ENCODE measurements at regions not wholly inside any gene's neighbourhood (a gene's known extent, or its start where the extent isn't known, plus 50 kb on each side); places are given as distances from the start of the nearest gene placed in this dataset.
"Not testable (repeated sequence)": the region's sequence is repeated elsewhere in the genome, so short reads cannot be mapped to it uniquely, and the experiment has no call there.

GRCh38 chr20:57988828-57989227 is 239.6 kb downstream of the ANKRD60 start:
- DNase-seq (ENCODE audit: low read depth in 3 of 3, low spot score in 2 of 3), result no peak

GRCh38 chr20:57988422-57988821 is 240.0 kb downstream of the ANKRD60 start:
- no peak for DNase-seq (ENCODE audit: low read depth in 3 of 3, low spot score in 2 of 3)

- DNase-seq (ENCODE audit: low read depth in 3 of 3, low spot score in 2 of 3), result no peak
Measured at GRCh38 chr20:57987659-57988058, 240.8 kb downstream of the ANKRD60 start.

- no peak for DNase-seq (ENCODE audit: low read depth in 3 of 3, low spot score in 2 of 3)
Measured at GRCh38 chr20:57986666-57987065, 241.8 kb downstream of the ANKRD60 start.

GRCh38 chr20:57985278-57985677 is 243.2 kb downstream of the ANKRD60 start:
- DNase-seq (ENCODE audit: low read depth in 3 of 3, low spot score in 2 of 3), result no peak

- DNase-seq (ENCODE audit: low read depth in 3 of 3, low spot score in 2 of 3), result no peak
Measured at GRCh38 chr20:57983082-57983481, 245.4 kb downstream of the ANKRD60 start.

- DNase-seq (ENCODE audit: low read depth in 3 of 3, low spot score in 2 of 3), result no peak
Measured at GRCh38 chr20:57980506-57980905, 247.9 kb downstream of the ANKRD60 start.

- DNase-seq (ENCODE audit: low read depth in 3 of 3, low spot score in 2 of 3), result no peak
Measured at GRCh38 chr20:57977569-57977968, 250.9 kb downstream of the ANKRD60 start.

- DNase-seq (ENCODE audit: low read depth in 3 of 3, low spot score in 2 of 3), result no peak
Measured at GRCh38 chr20:57977141-57977540, 251.3 kb downstream of the ANKRD60 start.

- DNase-seq (ENCODE audit: low read depth in 3 of 3, low spot score in 2 of 3), result no peak
Measured at GRCh38 chr20:57974863-57975262, 253.6 kb downstream of the ANKRD60 start.

- no peak for DNase-seq (ENCODE audit: low read depth in 3 of 3, low spot score in 2 of 3)
Measured at GRCh38 chr20:57973886-57974285, 254.6 kb downstream of the ANKRD60 start.

- DNase-seq (ENCODE audit: low read depth in 3 of 3, low spot score in 2 of 3), result not testable (repeated sequence)
Measured at GRCh38 chr20:57971583-57971982, 256.9 kb downstream of the ANKRD60 start.

- DNase-seq (ENCODE audit: low read depth in 3 of 3, low spot score in 2 of 3), result no peak
Measured at GRCh38 chr20:57970856-57971255, 257.6 kb downstream of the ANKRD60 start.

- DNase-seq (ENCODE audit: low read depth in 3 of 3, low spot score in 2 of 3), result no peak
Measured at GRCh38 chr20:57970116-57970515, 258.3 kb downstream of the ANKRD60 start.

GRCh38 chr20:57968120-57968519 is 258.3 kb upstream of the PMEPA1 start:
- DNase-seq (ENCODE audit: low read depth in 3 of 3, low spot score in 2 of 3), result no peak

GRCh38 chr20:57967364-57967763 is 257.5 kb upstream of the PMEPA1 start:
- no peak for DNase-seq (ENCODE audit: low read depth in 3 of 3, low spot score in 2 of 3)

GRCh38 chr20:57966620-57967019 is 256.8 kb upstream of the PMEPA1 start:
- no peak for DNase-seq (ENCODE audit: low read depth in 3 of 3, low spot score in 2 of 3)

GRCh38 chr20:57965441-57965840 is 255.6 kb upstream of the PMEPA1 start:
- DNase-seq (ENCODE audit: low read depth in 3 of 3, low spot score in 2 of 3), result no peak

GRCh38 chr20:57964011-57964862 is 254.4 kb upstream of the PMEPA1 start:
- DNase-seq (ENCODE audit: low read depth in 3 of 3, low spot score in 2 of 3), result no peak

GRCh38 chr20:57960803-57961575 is 251.2 kb upstream of the PMEPA1 start:
- no peak for DNase-seq (ENCODE audit: low read depth in 3 of 3, low spot score in 2 of 3)

GRCh38 chr20:57959589-57959988 is 249.8 kb upstream of the PMEPA1 start:
- DNase-seq (ENCODE audit: low read depth in 3 of 3, low spot score in 2 of 3), result no peak

- no peak for DNase-seq (ENCODE audit: low read depth in 3 of 3, low spot score in 2 of 3)
Measured at GRCh38 chr20:57959018-57959417, 249.2 kb upstream of the PMEPA1 start.
